GM18517 (cell line): ENCODE measurements at regions not wholly inside any gene's neighbourhood (a gene's known extent, or its start where the extent isn't known, plus 50 kb on each side); places are given as distances from the start of the nearest gene placed in this dataset.
"Not testable (repeated sequence)": the region's sequence is repeated elsewhere in the genome, so short reads cannot be mapped to it uniquely, and the experiment has no call there.

Source experiments
- ATAC-seq: cut with Tn5 transposase; IDR thresholded peaks from one replicate; pipeline ENCODE4 v1.9.1; 2021; ENCODE audit warnings: mild to moderate bottlenecking, moderate library complexity; ENCODE audit not compliant: unreplicated experiment

DNA sequence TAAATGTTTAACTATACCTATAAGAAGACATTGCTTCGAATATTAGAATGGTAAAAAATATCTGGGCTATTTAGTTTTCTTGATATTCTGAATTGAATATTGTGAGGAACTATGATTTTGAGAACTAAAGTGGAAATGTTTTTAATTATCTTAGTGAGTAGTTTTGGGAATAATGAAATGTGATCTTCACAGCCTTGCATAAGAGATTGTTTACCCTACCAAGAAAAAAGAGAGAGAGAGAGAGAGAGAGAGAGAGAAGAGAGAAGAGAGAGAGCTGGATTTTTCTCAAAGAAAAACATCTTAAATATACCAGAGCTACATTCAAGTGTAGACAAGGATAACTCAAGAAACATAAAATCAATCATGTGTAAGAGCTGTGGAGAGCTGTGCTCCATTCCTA lies 148.7 kb upstream of the MAD2L1 start:
- no peak for ATAC-seq

DNA sequence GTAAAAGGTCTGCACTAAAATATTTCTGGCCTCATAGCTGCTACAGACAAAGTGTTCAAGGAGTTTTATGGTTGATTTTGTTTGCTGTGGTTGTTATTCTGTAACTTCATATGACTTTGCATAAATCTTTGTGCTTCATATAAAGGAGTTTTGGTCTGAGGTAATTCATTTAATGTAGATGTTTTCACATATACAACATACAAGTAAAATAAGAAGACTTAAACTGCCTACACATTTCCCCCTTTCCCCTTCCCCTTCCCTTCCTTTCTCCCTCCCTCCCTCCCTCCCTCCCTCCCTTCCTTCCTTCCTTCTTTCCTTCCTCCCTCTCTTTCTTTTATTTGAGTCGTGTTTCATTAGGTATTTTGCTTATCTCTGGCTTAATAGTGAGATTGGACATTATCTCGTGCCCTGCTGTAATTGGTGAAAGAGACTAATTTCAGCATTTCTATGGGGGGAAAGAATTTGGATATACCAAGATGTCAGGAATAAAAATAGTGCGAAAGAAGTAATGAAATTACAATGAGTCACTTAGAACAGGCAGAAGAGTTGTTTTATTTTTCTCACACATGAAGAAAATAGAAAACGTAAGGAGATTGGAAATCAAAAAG lies 144.9 kb upstream of the MAD2L1 start:
- no peak for ATAC-seq

DNA sequence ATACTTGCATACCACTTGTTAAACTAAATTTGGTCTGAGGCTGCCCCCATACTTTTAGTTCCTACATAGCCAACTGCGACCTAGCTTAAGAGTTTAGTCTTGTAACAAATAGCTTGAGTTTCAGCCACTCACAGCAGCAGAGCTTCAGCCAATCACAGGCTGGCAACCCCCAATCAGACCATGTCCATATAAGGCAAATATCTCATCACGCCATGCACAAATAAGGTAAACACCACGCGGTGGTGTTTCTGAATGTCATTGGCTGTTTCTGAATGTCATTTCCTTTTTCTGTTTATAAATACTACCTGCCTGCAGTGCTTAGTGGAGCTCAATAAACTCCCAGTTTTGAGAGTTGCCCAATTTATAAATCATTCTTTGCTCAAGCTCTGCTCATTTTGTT lies 143.1 kb upstream of the MAD2L1 start:
- ATAC-seq: no peak

DNA sequence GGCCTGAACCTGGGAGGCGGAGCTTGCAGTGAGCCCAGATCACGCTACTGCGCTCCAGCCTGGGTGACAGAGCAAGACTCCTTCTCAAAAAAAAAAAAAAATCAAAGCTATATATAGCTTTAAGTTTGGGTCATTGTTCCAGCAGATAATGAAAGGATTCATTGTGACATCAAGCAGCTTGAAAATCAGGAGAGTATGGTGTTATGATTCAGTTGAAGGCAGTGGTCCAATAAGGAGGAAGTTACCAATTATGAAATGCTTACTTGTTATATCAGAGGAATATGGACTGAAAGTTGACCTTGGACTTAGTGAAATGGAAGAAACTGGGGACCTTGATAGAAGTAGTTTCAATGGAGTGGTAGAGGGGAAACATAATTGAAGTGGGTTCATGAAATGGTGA lies 140.4 kb upstream of the MAD2L1 start:
- ATAC-seq: no peak

DNA sequence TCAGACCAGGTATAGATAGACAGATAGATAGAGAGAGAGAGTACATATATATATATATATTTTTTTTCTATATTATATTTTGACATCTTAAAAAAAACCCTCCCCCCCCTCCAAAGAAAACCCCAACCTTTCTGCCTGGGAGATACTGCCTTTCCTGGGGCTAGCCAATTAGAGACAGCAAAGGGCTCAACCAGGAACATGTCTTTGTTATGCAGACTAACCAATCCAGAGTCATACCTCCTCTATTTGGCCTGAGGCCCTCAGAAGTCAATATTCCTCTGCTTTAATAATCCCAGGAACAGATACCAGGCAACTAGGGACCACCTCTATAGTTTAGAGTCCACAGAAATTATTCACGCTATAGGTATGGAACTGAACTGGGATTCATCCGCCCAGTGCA lies 135.6 kb upstream of the MAD2L1 start:
- no peak for ATAC-seq

DNA sequence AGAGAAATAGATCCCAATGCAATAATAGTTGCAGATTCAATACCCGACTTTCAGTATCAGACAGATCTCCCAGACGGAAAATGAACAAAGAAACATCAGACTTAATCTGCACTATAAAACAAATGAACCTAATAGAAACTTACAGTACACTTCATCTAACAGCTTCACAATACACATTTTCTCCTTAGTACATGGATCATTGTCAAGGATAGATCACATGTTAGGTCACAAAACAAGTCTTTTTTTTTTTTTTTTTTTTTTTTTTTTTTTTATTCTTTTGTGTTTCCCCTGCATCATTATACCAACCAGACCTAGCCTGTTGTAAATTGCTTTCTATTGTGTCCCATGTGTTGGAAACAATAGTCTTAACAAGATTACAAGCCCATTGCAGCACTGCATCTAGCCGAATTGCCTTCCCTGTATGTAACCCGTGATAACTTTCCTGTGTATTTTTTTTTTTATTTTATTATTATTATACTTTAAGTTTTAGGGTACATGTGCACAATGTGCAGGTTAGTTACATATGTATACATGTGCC lies 134.0 kb upstream of the MAD2L1 start:
- not testable (repeated sequence) for ATAC-seq

DNA sequence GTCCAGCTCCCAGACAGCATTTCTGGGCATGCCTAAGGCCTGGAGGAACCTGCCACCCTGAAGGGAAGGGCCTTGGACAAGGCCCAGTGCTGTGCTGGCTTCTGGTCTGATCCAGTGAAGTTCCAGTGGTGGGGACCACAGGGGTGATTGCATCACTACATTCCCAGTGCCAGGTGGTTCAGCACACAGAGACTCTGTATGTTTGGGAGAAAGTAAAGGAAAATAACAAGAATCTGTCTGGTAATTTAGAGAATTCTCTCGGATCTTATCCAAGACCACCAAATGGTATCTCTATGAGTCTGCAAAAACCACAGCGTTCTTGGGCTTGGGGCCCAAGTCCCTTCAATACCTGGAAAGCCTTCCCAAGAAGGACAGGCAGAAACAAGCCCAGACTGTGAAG lies 131.8 kb upstream of the MAD2L1 start:
- no peak for ATAC-seq

DNA sequence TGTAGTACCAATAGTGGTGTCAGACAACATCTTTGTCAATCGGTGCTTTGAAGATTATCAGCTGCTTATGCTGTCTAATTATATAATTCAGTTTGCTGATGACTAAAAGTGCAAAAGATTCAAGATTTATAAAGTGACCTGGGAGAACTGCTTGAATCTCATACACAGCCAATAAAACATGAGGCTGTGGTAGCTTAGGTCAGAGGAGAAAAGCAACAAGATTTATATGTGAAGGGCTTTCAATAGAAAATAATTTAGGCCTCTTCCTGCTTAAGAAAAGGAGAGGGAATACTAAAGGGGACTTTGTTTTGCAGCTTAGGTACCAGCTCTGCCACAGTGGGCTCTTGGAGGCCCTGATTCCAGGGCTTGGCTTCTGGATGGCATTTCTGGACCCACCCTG lies 111.0 kb upstream of the MAD2L1 start:
- no peak for ATAC-seq

DNA sequence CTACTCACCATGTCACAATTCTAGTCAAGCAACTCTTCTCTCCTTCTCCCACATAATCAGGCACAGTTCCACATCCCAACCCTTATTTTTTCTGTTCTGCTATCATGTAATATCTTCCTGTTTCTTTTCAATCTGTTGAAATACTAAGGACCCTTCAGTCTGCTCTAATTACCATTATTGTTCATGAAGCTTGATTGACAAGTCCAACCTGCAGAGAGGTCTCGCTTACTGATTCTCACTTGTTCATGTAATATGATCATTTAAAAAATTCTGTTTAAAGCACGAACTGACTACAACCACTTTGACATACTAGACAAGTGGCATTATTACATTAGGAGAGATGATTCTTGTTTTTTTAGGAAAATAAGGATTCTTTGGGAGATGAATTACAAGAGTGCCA lies 108.6 kb upstream of the MAD2L1 start:
- no peak for ATAC-seq

DNA sequence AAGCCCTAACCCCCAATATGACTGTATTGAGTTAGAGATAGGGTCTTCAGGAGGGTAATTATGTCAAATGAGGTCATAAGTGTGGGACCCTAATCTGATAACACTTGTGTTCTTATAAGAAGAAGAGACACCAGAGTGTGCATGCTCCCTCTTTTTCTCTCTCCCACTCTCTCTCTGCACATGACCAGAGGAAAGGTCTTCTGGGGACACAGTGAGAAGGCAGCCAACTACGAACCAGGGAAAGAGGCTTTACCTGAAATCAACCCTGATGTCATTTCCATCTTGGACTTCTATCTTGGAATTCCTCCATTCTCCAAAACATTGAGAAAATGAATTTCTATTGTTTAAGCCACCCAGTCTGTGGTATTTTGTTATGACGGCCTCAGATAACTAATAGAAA lies 97.2 kb upstream of the MAD2L1 start:
- no peak for ATAC-seq

DNA sequence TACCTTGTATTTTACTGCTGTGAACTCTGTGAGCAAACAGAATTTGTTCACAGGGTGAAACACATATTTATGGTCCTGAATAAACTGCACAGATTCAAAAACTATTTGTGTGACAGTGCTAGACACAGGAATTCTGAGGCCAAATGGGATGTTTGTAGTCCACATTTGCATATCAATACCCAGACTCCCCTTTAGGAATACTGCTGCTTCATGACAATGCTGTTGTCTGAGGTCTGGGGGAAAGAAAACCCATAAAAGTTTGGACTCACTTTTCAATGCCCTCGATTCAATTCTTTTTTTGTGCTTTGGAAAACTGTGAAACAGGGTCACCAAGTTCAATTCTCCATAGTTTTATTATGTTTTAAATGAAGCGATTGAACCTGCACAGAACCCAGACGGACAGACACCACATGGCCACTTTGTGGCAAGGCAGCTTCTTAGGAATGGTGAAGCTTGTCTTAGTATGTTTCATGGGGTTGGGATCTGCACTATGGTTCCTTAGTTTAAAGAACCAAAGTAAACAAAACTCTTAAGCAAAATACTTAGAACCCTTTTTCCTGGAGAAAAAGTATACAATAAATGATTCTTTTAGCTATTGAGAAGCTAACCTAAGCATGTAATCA lies 92.3 kb upstream of the MAD2L1 start:
- no peak for ATAC-seq

DNA sequence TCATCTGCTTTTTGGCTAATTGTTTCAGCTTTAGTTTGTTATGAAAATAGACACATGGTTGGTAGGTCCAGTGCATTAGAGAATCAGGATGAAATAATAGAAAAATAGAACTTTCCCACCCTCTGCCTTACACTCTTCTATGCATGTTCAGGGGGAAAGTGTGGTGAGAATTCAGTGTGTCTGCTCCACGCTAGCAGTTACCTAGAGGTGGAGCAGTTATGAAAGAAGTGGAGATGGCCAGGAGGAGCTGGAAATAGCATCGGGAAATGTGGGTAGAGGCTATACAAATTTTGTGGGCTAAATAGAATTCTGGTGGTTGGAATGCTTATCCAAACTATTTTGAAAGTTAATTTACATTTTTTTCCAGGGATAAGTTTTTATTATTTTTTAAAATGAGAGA lies 91.4 kb upstream of the MAD2L1 start:
- no peak for ATAC-seq

DNA sequence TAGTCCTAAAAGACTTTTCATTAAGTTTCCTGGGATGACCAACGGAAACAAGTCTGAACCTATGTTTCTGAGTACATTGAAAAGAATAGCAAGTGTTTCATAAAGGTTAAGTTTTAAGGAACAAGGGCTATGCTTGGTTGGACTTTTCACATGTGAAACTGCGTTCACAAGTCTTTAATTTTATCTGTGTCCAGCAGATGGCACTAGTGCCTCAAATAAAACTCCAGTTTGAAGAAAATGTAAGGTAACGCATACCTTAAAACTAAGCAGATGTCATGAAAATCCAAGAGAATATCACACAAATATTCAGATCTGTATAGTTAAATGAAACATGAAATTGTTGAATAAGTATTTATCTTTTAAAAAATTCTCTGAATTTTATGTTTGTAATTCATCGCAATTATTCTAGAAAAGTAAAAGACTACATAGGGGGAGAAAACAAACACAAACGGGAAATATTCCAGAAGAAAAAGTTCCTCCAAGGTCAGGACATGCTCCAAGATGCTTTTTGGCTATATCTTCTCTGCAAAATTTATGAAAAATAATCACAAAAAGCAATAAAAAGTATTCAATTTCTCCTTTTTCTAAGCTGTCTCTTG lies 89.6 kb upstream of the MAD2L1 start:
- ATAC-seq: peak; percentile 90

DNA sequence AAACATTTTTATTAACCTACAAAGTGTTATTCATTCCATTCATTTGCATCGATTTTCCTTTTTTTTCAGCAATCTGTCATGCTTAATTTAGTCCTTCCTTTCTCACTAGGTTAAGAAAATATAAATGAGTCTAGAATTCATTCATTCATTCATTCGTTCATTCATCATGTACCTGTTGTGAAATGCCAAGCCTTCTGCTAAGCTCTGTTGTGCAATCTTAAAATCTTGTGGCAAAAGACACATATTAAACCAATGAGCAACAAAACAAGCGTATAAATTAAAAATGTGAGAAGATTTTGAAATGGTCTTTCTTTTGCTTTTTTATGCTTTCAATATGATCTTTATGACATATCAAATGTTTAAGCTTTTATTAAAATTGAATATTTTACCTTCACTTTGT lies 88.6 kb upstream of the MAD2L1 start:
- no peak for ATAC-seq

DNA sequence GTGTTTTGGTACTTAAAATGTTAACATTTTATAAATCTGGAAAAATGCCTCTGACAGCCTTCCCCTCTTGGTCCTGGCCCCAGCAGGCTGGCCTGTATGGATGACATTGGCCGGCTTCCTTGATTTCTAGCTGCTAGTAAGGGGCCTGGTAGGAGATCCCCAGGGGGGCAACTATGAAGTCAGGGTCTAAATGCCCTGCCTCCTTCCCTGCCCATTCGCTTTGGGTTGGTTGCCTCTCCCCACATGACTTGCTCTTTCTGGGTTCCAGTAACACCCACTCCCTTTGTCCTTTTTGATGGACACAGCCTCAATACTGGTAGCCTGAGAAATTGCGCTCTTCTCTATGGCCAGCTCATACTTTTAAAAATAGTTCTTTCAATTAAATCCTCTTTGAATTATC lies 78.0 kb upstream of the MAD2L1 start:
- ATAC-seq: no peak

DNA sequence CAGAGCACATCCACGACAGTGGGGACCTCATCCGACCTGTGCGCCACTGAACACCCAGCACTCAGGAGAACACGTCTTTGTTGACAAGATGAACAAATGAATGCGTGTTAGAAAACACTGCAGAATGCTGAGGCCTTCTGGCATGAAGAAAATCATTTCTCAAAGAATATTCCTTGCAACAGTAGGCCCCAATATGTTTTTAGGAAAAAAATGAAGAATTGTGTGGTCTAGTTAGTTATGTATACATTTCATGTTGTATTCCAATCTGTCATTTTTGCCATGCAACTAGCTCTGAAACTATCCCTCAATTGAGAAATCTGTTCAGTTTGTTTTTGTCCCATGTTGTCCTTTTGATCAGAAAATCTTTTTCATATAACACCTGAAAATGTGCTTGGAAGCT lies 77.4 kb upstream of the MAD2L1 start:
- no peak for ATAC-seq

DNA sequence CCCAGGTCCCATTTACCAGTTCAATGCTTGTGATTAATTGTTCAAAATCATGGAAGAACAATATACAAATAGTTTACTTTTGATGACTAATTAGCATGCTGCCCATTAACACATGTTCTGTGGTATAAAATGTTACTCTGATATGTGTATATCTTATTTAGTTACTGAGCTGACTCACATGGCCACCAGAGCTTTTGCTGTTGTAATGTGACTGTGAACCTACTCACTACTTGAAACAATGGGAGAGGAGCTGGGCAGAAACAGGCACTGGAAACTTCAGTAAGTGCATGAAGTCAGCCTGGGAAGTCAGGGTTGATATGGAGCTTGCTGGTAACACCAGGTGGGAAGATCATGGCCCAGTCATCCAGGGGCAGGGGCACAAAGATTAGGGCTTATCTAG lies 72.7 kb upstream of the MAD2L1 start:
- ATAC-seq: no peak

DNA sequence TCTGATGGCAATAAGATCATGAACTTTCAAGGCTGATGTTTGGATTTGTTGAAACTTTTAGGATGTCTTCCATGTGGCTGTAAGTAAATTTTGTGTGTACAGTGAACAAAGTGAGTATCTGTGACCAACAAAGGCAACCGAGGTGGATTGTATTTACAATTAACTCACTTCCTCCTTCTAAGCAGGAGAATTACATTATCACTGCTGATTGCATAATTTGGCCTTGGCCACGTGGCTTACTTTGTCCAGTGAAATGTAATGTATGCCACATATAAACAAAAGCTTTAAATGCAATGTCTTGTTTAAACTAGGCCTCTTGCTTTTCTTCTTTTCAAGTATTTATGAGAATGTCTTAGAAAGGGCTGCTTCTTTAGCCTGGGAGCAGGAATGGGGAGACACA lies 66.3 kb upstream of the MAD2L1 start:
- ATAC-seq: no peak

DNA sequence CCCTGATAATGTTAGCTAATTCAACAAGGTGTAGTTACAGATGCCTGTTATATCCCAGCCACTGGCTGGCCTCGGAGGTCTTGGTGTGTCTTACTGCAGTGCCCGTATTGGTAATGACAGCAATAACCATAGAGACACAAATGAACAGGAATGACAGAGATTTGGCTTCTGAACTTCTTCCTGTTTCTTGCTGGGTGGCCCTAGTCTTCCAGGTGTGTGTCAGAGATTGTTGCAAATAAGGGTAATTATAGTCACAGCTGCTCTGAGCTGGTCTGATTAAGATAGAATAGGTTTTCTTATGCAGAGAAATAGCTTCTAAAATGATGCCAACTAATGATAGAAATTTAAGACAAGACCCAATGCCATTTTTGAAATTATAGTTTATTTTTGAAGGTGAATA lies 64.1 kb upstream of the MAD2L1 start:
- ATAC-seq: no peak
